DOHH2 (cell line): ENCODE measurements at regions not wholly inside any gene's neighbourhood (a gene's known extent, or its start where the extent isn't known, plus 50 kb on each side); places are given as distances from the start of the nearest gene placed in this dataset.

Experiments
- H3F3A ChIP-seq: fragments of 200-600 bp; sonication (generic), shearing (Covaris generic); 2 replicates; pipeline ENCODE4 v1.6.0; 2016; ENCODE audit warnings: antibody characterized with exemption, mild to moderate bottlenecking; ENCODE audit not compliant: control insufficient read depth, insufficient read depth
- H3K27ac ChIP-seq: fragments of 200-600 bp; sonication (generic); 2 replicates; pipeline ENCODE4 v1.5.1; 2014; ENCODE audit warnings: low read depth, mild to moderate bottlenecking, low read length, moderate library complexity
- H3K27me3 ChIP-seq: fragments of 200-600 bp; sonication (generic); 2 replicates; pipeline ENCODE4 v1.6.1; 2014; ENCODE audit warnings: mild to moderate bottlenecking, low read length, mixed read lengths; ENCODE audit not compliant: control insufficient read depth
- H3K36me3 ChIP-seq: fragments of 200-600 bp; sonication (generic); 2 replicates; pipeline ENCODE4 v1.6.1; 2014; ENCODE audit warnings: mild to moderate bottlenecking, low read length, moderate library complexity, mixed read lengths; ENCODE audit not compliant: control insufficient read depth
- H3K4me1 ChIP-seq: fragments of 200-600 bp; sonication (generic); 2 replicates; pipeline ENCODE4 v1.6.1; 2014; ENCODE audit warnings: mild to moderate bottlenecking, low read length, mixed read lengths; ENCODE audit not compliant: control insufficient read depth
- H3K4me2 ChIP-seq: fragments of 200-600 bp; sonication (generic); 2 replicates; pipeline ENCODE4 v1.6.0; 2014; ENCODE audit warnings: mild to moderate bottlenecking, low read length, moderate library complexity
- H3K4me3 ChIP-seq: fragments of 200-600 bp; sonication (generic); 2 replicates; pipeline ENCODE4 v1.5.1; 2014; ENCODE audit warnings: mild to moderate bottlenecking, low read length, mixed read lengths
- H3K79me2 ChIP-seq: fragments of 200-600 bp; sonication (generic); 2 replicates; pipeline ENCODE4 v1.6.1; 2014; ENCODE audit warnings: mild to moderate bottlenecking, low read length, mixed read lengths; ENCODE audit not compliant: control insufficient read depth
- H3K9me2 ChIP-seq: fragments of 200-600 bp; sonication (generic); replicated peaks from 2 replicates; pipeline ENCODE4 v1.6.1; 2014; ENCODE audit warnings: mild to moderate bottlenecking, low read length, mixed read lengths; ENCODE audit not compliant: control insufficient read depth
- H3K9me3 ChIP-seq: fragments of 200-600 bp; sonication (generic); 2 replicates; pipeline ENCODE4 v1.6.1; 2014; ENCODE audit warnings: antibody characterized with exemption, low read length, mixed read lengths; ENCODE audit not compliant: control insufficient read depth, insufficient read depth
- H4K20me1 ChIP-seq: fragments of 200-600 bp; sonication (generic); 2 replicates; pipeline ENCODE4 v1.6.0; 2014; ENCODE audit warnings: low read depth, mild to moderate bottlenecking, antibody characterized with exemption, low read length, moderate library complexity; ENCODE audit not compliant: control insufficient read depth, insufficient read depth
- EZH2phosphoT487 ChIP-seq: fragments of 200-600 bp; sonication (generic); IDR thresholded peaks from 2 replicates; pipeline ENCODE4 v1.6.1; 2017; ENCODE audit warnings: borderline replicate concordance, mild to moderate bottlenecking, antibody characterized with exemption, low read length, moderate library complexity, mixed read lengths
- TF ChIP-seq, protein P1 (sequence below): fragments of 200-600 bp; sonication (generic); IDR thresholded peaks from one replicate; pipeline ENCODE4 v1.5.1; 2014; ENCODE audit warnings: antibody characterized with exemption, mild to moderate bottlenecking, low read depth, low read length; ENCODE audit not compliant: poor library complexity, severe bottlenecking

DNA sequence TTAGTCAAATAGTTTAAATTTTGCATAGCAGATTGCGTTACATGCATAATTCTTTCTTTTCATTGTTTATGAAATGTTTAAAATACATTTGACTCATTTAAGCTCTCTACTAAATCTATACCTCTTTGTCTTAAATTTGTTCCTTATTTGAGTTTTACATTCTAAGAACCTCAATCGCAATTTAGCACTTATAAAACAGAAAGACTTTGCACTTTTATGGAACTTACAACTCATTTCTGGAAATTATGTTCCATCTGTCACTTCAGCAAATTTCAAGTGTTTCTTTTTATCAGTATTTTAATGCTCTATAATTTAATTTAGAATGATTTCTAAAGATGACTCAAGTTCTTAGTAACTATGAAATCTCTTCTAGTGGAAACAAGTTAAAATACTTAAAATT is 1505.8 kb upstream of the SPRY2 start:
- Histone ChIP-seq H3K79me2 (no peaks in the 10 kb centered on the region), H3K4me2 (no peak overlapping the region), H3F3A (no peaks in the 10 kb centered on the region), H3K36me3 (no peaks in the 10 kb centered on the region), H4K20me1 (no peaks in the 10 kb centered on the region), H3K4me3 (no peak overlapping the region), H3K9me2 (no peaks in the 10 kb centered on the region), H3K9me3 (no peaks in the 10 kb centered on the region), H3K27ac (no peak overlapping the region), H3K4me1 (no peaks in the 10 kb centered on the region), H3K27me3 (no peaks in the 10 kb centered on the region)
- no peak for TF ChIP-seq EZH2phosphoT487
- TF ChIP-seq, protein P1, sequence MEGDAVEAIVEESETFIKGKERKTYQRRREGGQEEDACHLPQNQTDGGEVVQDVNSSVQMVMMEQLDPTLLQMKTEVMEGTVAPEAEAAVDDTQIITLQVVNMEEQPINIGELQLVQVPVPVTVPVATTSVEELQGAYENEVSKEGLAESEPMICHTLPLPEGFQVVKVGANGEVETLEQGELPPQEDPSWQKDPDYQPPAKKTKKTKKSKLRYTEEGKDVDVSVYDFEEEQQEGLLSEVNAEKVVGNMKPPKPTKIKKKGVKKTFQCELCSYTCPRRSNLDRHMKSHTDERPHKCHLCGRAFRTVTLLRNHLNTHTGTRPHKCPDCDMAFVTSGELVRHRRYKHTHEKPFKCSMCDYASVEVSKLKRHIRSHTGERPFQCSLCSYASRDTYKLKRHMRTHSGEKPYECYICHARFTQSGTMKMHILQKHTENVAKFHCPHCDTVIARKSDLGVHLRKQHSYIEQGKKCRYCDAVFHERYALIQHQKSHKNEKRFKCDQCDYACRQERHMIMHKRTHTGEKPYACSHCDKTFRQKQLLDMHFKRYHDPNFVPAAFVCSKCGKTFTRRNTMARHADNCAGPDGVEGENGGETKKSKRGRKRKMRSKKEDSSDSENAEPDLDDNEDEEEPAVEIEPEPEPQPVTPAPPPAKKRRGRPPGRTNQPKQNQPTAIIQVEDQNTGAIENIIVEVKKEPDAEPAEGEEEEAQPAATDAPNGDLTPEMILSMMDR: no peak

GRCh38 chr13:81821259-81821658 is 1480.3 kb upstream of the SPRY2 start:
- Histone ChIP-seq H3K9me3 (no peaks in the 10 kb centered on the region), H3K9me2 (no peaks in the 10 kb centered on the region), H3K27me3 (no peaks in the 10 kb centered on the region), H3K27ac (no peak overlapping the region), H3K4me2 (no peak overlapping the region), H3K4me3 (no peak overlapping the region), H3F3A (no peaks in the 10 kb centered on the region), H3K4me1 (no peaks in the 10 kb centered on the region), H3K36me3 (no peaks in the 10 kb centered on the region), H3K79me2 (no peaks in the 10 kb centered on the region), H4K20me1 (no peaks in the 10 kb centered on the region)
- TF ChIP-seq EZH2phosphoT487: no peak
- TF ChIP-seq, protein P1: no peak

DNA sequence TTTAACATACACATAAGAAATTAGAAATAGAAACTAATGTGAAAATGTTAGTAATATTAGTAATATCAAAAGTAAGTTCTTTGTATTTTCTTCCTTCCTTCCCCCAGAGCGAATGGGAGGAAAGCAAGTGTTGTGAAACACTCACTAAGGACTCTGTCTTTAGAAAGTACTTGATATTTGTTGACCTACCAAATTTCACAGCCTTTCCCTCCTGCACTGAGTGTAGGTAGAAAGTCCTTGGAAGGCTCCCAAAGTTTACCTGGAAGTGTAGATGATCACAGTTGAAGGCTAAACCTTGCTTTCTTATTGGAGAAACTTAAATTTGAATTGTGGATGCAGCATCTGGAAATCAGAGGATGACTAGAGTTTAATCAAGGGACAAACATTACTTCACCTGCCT is 1459.5 kb upstream of the SPRY2 start:
- H3K4me3 ChIP-seq: no peak overlapping the region
- no peaks in the 10 kb centered on the region for H3K79me2 ChIP-seq
- no peak overlapping the region for H3K4me2 ChIP-seq
- H3K9me2 ChIP-seq: no peaks in the 10 kb centered on the region
- H3K4me1 ChIP-seq: no peaks in the 10 kb centered on the region
- no peaks in the 10 kb centered on the region for H3F3A ChIP-seq
- H3K27me3 ChIP-seq: no peaks in the 10 kb centered on the region
- no peaks in the 10 kb centered on the region for H3K36me3 ChIP-seq
- H4K20me1 ChIP-seq: no peaks in the 10 kb centered on the region
- H3K9me3 ChIP-seq: no peaks in the 10 kb centered on the region
- no peak for TF ChIP-seq EZH2phosphoT487
- TF ChIP-seq, protein P1: no peak
- no peak overlapping the region for H3K27ac ChIP-seq

DNA sequence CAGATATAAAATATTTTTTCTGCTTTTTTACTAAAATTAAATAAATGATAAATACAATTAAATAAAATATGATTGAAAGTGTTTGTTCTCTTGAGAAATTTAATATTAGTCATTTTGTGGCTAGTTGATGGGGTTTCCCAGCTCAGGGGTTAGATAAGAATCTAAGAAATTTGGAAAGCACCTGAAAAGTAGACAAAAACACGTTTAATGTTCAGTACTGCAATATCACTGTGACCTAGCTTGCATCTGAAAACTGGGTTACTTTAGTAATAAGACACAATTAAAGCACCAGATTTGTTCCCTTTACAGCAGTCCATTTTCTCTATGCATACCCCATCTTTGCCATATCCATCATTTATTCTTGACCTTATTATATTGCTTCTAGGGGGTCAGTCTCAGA is 1454.8 kb upstream of the SPRY2 start:
- Histone ChIP-seq H3K79me2 (no peaks in the 10 kb centered on the region), H3K9me2 (no peaks in the 10 kb centered on the region), H3F3A (no peaks in the 10 kb centered on the region), H3K4me2 (no peak overlapping the region), H3K4me3 (no peak overlapping the region), H3K9me3 (no peaks in the 10 kb centered on the region), H3K27ac (no peak overlapping the region), H3K4me1 (no peaks in the 10 kb centered on the region), H3K36me3 (no peaks in the 10 kb centered on the region), H4K20me1 (no peaks in the 10 kb centered on the region), H3K27me3 (no peaks in the 10 kb centered on the region)
- TF ChIP-seq, protein P1: no peak
- no peak for TF ChIP-seq EZH2phosphoT487
